C4-2B (cell line): ENCODE measurements at regions not wholly inside any gene's neighbourhood (a gene's known extent, or its start where the extent isn't known, plus 50 kb on each side); places are given as distances from the start of the nearest gene placed in this dataset.
"Not testable (repeated sequence)": the region's sequence is repeated elsewhere in the genome, so short reads cannot be mapped to it uniquely, and the experiment has no call there.

Source experiments
- H3K27ac ChIP-seq: fragments of 450-650 bp; 2 replicates; pipeline ENCODE4 v1.5.1; 2017
- ZFX ChIP-seq: fragments of 450-650 bp; IDR thresholded peaks from 2 replicates; pipeline ENCODE4 v1.6.1; 2017
- TF ChIP-seq, protein P1 (sequence below): fragments of 450-650 bp; conservative IDR thresholded peaks from 2 replicates; pipeline ENCODE4 v1.5.1; 2017; ENCODE audit warnings: mild to moderate bottlenecking

DNA sequence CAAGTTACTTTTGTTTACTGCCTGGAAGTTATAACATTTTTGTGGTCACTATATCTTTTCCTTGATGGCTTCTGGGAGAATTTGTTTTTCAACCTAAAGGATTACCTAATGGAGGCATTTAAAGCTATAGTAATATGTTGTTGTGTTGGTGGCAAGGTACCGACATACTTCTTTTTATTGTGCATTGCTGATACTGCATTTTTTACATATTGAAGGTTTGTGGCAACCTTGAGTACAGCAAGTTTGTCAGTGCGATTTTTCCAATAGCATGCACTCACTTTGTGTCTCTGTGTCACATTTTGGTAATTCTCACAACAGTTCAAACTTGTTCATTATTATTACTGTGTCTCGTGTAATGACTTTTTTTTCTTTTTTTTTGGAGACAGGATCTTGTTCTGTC is 246.3 kb downstream of the LRRC70 start:
- H3K27ac ChIP-seq: no peak overlapping the region
- TF ChIP-seq ZFX: no peak
- TF ChIP-seq, protein P1, sequence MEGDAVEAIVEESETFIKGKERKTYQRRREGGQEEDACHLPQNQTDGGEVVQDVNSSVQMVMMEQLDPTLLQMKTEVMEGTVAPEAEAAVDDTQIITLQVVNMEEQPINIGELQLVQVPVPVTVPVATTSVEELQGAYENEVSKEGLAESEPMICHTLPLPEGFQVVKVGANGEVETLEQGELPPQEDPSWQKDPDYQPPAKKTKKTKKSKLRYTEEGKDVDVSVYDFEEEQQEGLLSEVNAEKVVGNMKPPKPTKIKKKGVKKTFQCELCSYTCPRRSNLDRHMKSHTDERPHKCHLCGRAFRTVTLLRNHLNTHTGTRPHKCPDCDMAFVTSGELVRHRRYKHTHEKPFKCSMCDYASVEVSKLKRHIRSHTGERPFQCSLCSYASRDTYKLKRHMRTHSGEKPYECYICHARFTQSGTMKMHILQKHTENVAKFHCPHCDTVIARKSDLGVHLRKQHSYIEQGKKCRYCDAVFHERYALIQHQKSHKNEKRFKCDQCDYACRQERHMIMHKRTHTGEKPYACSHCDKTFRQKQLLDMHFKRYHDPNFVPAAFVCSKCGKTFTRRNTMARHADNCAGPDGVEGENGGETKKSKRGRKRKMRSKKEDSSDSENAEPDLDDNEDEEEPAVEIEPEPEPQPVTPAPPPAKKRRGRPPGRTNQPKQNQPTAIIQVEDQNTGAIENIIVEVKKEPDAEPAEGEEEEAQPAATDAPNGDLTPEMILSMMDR: no peak

DNA sequence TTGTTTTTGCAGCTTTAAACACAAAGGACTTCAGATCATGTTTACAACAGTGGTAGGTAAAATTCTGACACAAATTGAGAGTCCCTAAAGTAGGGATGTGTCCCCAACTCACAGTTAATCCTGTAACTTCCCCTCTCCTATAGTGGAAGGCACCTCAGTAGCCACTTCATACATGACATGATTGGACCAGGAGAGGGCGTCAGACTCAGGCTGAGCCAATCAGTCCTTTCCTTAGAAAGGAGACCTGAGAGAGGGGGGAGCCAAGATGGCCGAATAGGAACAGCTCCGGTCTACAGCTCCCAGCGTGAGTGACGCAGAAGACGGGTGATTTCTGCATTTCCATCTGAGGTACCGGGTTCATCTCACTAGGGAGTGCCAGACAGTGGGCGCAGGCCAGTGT is 238.4 kb downstream of the LRRC70 start:
- not testable (repeated sequence) for H3K27ac ChIP-seq
- TF ChIP-seq, protein P1: peak; percentile 25

DNA sequence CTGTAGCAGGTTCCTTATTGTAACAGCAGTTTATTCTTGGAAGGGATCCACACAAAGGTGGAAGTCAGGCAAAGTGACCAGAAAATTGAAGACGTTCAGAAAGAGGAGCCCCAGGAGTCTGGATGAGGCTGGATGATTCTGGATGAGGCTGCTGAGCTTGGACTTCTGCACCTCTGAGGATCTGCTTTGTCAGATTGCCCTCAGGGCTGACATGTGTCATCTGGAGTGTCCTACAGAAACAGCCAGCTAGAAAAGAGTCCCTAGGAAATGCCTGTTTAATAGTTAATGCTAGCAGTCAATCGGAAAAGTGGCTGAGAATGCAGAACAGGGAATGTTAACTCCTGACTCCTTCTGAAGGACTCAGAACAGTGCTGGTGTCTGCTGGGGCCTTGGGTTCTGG is 236.4 kb downstream of the LRRC70 start:
- TF ChIP-seq, protein P1: no peak
- TF ChIP-seq ZFX: no peak
- H3K27ac ChIP-seq: no peak overlapping the region

DNA sequence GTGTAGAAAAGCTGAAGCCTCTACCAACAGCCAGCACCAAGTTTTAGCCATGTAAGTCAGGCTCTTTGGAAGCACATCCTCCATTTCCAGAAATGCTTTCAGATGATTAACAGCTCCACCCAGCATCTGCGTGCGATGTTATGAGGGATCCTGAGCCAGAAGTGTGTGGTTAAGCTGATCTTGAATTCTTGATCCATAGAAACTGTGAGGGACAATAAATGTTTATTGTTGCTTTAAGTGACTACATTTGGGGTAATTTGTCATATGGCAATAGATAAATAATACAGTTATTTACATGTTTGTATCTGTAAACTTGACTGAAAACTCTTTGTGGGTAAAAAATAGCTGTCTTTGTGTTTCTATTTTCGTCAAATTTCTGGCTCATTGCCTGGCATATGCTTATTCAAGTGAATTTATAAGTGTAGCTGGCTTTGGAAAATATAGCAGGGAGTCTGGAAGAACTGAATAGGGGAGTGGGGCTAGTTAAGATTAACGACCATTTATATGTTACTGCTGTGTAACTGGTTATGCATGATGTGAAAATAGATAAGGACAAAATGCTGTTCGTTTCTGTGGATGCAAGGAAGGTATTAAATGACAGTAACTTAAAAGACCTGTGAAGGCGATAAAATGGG is 234.1 kb downstream of the LRRC70 start:
- no peak overlapping the region for H3K27ac ChIP-seq
- TF ChIP-seq, protein P1: no peak
- TF ChIP-seq ZFX: no peak

DNA sequence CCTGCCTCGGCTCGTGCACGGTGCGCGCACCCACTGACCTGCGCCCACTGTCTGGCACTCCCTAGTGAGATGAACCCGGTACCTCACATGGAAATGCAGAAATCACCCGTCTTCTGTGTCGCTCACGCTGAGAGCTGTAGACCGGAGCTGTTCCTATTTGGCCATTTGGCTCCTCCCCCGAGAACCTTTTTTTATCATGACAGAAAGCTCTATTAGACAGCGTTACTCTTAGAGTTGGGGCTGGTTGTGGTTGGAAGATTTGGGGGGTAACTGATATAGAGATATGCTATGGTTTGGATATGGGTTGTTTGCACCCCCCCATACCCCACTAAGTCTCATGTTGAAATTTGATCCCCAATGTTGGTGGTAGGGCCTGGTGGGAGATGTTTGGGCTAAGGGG is 226.2 kb downstream of the LRRC70 start:
- H3K27ac ChIP-seq: not testable (repeated sequence)

DNA sequence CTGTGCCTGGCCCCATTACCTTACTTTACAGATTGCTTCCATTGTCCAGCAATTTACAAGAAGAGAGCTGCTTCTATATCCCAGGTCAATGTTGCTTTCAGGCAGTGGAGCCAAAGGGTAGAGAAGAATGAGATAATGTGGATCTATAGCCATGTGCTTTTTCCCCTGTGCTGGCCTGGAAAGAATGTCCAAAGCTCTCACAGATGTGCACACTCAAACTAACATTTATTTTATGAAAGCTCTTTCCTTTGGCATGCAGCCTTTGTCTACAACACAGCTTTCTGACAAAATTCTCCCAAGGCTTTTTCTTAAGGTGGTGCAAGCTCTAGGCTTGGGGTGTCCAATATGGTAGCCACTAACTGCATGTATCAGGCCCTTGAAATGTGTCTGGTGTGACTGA is 217.3 kb downstream of the LRRC70 start:
- no peak for TF ChIP-seq ZFX
- TF ChIP-seq, protein P1: no peak
- no peak overlapping the region for H3K27ac ChIP-seq

DNA sequence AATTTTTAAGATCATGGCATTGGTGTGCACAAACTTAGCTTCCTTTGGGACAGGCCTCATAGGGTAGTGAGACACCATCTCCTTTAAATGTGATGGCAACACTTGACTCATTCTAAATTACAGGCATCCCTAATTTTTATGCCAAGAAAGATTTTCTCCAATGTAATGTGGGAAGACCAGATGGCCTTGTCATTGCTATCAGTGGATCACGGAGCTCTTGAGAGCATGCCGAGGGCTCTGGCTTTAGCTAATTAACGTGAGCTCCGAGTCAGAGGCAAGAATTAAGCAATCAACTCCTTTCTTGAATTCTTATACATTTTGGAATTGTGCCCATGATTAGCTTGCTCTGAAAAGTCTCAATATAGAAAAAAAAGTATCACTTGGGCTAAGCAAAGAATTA is 215.8 kb downstream of the LRRC70 start:
- H3K27ac ChIP-seq: no peak overlapping the region
- TF ChIP-seq, protein P1: no peak
- no peak for TF ChIP-seq ZFX

DNA sequence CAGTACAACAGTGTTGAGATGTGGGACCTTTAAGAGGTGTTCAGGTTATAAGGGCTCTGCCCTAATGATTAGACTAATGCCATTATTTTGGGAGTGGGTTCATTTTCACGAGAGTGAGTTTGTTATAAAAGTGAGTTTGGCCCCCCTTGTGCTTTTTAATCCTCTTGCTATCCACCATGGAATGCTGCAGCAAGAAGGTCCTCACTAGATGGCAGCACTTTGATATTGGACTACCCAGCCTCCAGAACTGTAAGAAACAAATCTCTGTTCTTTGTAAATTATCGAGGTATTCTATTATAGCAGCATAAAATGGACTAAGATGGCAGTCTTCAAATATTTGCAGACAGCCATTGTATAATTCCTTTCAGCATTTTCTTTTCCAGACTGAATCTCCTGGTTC is 212.4 kb downstream of the LRRC70 start:
- TF ChIP-seq, protein P1: peak; percentile 68
- no peak for TF ChIP-seq ZFX
- no peak overlapping the region for H3K27ac ChIP-seq
